Adipocyte (in vitro differentiated cells): ENCODE measurements at regions not wholly inside any gene's neighbourhood (a gene's known extent, or its start where the extent isn't known, plus 50 kb on each side); places are given as distances from the start of the nearest gene placed in this dataset.

Experiments
- DNase-seq: peaks from one replicate; pipeline ENCODE4 v3.0.0-alpha.2; 2015; ENCODE audit warnings: low read depth
- H3K27me3 ChIP-seq: replicated peaks from 2 replicates; pipeline ENCODE4 v1.7.0; 2013; ENCODE audit warnings: mild to moderate bottlenecking, low read length, moderate library complexity; ENCODE audit not compliant: control insufficient read depth, insufficient read depth
- H3K36me3 ChIP-seq: 2 replicates; pipeline ENCODE4 v1.7.0; 2013; ENCODE audit warnings: low read length, mild to moderate bottlenecking, moderate library complexity; ENCODE audit not compliant: control insufficient read depth, insufficient read depth, severe bottlenecking
- H3K4me1 ChIP-seq: 2 replicates; pipeline ENCODE4 v1.7.0; 2013; ENCODE audit warnings: mild to moderate bottlenecking, low read length, moderate library complexity; ENCODE audit not compliant: control insufficient read depth, insufficient read depth
- H3K4me3 ChIP-seq: 2 replicates; pipeline ENCODE4 v1.7.0; 2013; ENCODE audit warnings: mild to moderate bottlenecking, low read length, moderate library complexity
- H3K9ac ChIP-seq: 2 replicates; pipeline ENCODE4 v1.7.0; 2013; ENCODE audit warnings: mild to moderate bottlenecking, low read length, moderate library complexity
- H3K9me3 ChIP-seq: 2 replicates; pipeline ENCODE4 v1.7.0; 2013; ENCODE audit warnings: mild to moderate bottlenecking, low read length, moderate library complexity; ENCODE audit not compliant: control insufficient read depth

DNA sequence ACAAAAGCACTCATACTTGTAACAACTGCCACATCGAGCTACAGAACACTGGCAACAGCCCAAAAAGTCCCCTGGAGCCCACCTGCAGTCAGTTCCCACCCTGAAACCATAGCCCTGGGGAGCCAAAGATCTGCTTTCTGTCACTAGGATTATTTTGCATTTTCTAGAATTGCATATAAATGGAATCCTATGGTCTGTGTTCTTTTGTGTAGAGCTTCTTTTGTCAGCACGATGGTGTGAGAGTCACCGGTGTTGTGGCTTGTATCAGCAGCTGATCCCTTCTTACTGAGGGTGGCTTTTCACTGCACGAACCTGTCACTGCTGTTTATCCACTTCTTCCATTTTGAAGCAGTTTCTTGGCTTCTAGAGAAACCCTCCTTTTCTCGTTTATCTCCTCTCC is 60.1 kb upstream of the PRR23E start:
- no peak for DNase-seq
- no peak overlapping the region for H3K9ac ChIP-seq
- H3K9me3 ChIP-seq, result no peaks in the 10 kb centered on the region
- H3K4me3 ChIP-seq, result no peak overlapping the region
- H3K27me3 ChIP-seq, result peaks cover 55% of the 10 kb centered on the region
- no peaks in the 10 kb centered on the region for H3K36me3 ChIP-seq
- peaks cover 7% of the 10 kb centered on the region for H3K4me1 ChIP-seq

DNA sequence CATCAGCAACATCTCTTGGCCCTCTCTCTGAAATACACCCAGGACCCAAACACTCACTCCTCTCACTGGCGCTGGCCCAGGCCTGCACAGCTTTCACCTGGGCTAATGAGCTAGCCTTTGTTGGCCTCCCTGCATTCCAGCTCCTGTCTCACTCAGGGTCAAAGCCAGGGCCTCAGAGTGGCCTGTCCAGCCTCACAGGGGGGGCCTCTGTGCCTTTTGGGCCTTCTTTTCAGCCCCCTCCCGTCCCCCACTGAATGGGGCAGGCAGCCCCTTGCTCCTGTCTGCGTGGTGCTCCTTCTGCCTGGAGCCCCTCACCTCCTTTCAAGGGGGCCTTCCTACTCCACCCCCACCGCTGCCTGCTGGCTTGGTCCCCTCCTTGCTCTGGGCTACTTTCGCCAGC is 59.0 kb upstream of the PRR23E start:
- Histone ChIP-seq H3K27me3 (peaks cover 62% of the 10 kb centered on the region), H3K4me3 (no peak overlapping the region), H3K4me1 (peaks cover 7% of the 10 kb centered on the region), H3K36me3 (no peaks in the 10 kb centered on the region), H3K9me3 (no peaks in the 10 kb centered on the region), H3K9ac (no peak overlapping the region)
- no peak for DNase-seq

DNA sequence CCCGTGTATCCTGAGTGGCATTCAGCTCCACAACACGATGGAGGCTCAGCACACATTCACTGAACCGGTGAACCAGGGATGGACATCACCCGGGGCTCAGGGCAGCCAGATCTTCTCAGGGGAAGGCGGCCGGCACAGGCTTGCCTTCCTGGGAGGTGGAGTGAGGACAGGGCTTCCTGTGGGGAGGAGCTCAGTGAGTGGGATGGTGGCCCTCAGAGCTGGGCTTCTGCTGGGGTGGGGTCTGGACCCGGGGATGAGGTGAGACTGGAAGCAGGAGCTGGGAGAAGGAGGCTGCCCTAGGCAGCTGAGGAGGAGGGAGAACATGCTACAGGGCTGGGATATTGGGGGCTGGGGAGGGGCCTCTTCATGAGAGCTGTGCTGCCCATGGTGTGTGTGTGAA is 58.5 kb upstream of the PRR23E start:
- Histone ChIP-seq H3K36me3 (no peaks in the 10 kb centered on the region), H3K27me3 (peaks cover 62% of the 10 kb centered on the region), H3K4me3 (no peak overlapping the region), H3K9ac (no peak overlapping the region), H3K9me3 (no peaks in the 10 kb centered on the region), H3K4me1 (peaks cover 7% of the 10 kb centered on the region)
- DNase-seq, result no peak

DNA sequence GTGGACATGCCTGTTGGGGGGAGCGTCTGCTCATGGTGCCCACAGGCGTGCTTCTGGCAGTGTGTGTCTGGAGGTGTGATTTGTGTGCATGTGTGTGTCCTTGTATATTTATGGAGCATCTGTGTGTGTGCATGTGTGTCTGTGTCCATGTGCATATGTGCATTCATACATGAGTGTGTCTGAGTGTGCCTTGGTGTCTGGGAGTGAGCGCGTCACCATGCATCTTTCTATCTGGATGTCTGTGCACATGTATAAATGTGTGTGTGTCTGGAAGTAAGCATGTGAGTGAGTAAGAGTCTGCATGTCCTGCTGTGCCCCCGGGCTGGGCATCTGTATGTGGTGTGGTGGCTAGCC is 58.1 kb upstream of the PRR23E start:
- no peaks in the 10 kb centered on the region for H3K9me3 ChIP-seq
- H3K36me3 ChIP-seq, result no peaks in the 10 kb centered on the region
- no peak for DNase-seq
- H3K4me1 ChIP-seq, result peaks cover 7% of the 10 kb centered on the region
- no peak overlapping the region for H3K9ac ChIP-seq
- peak overlapping the region; percentile 40 for H3K4me3 ChIP-seq
- peaks cover 63% of the 10 kb centered on the region for H3K27me3 ChIP-seq

DNA sequence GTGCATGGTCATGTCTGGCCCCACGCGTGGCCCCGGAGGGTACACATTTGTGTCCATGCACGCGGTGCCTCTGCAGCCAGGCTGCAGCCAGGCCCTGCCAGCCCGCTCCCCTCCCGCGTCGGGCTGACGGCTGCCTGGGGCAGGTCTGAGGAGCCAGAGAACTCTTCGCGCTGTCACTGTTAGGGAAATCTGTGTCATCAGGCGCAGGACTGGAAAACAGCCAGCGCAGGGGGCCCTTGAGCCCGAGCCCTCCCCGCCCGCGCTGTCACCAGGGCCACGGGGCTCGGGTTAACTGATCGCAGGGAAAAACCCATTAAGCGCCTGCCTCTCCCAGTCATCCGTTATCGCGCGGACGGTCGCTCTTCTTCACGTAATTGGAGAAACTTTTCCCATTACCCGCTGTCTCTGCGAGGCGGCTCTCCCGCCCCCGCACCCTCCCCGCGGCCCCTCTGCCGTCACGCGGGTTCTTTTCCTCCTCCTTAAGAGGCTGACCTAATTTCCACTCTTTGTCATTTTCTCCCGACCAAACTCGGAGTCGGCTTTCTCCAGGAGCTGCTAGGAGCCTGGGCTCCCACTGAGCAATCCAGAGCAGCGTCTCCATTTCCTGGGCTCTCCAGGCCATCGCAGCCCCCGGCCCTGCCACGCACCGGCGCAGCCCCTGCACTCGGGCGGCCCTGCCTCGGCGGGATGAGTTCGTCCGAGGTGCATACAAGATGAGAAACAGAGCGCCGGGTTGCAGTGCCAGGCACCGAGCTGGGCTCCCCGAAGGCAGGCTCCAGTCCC is 57.5 kb upstream of the PRR23E start:
- H3K9ac ChIP-seq, result no peak overlapping the region
- H3K36me3 ChIP-seq, result no peaks in the 10 kb centered on the region
- DNase-seq, result peak; percentile 63
- peak overlapping the region; percentile 40 for H3K4me3 ChIP-seq
- H3K9me3 ChIP-seq, result no peaks in the 10 kb centered on the region
- H3K27me3 ChIP-seq, result peaks cover 66% of the 10 kb centered on the region
- H3K4me1 ChIP-seq, result peaks cover 7% of the 10 kb centered on the region

DNA sequence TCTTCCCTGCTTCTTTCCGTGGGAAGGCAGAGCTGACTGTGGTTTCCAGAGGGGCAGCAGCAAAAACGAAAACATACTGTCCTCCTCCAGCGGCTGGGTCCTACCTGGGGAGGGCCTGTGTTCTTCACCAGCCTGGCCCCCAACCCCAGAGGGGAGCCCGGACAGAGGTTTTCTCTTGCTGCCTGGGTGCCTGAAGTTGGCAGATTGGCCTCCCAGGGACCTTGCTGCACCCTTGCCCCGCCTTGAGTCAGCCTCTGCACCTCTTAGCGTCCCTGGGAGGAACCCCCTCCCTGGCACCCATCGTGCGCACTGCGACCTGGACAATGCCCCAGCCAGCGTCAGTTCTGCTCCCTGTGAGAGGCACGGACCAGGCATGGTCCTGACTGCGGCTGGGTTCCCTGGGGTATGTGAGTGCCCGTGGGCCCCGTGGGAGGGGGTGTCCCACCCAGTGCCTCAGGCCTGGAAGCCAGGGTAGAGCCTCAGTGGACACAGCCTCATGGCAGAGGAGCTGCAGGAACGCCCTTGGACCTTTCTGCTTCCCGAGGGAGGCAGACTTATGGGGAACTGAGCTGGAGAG is 56.8 kb upstream of the PRR23E start:
- peaks cover 65% of the 10 kb centered on the region for H3K27me3 ChIP-seq
- no peak for DNase-seq
- H3K9me3 ChIP-seq, result no peaks in the 10 kb centered on the region
- H3K36me3 ChIP-seq, result no peaks in the 10 kb centered on the region
- H3K4me1 ChIP-seq, result peaks cover 7% of the 10 kb centered on the region
- no peak overlapping the region for H3K9ac ChIP-seq
- no peak overlapping the region for H3K4me3 ChIP-seq

DNA sequence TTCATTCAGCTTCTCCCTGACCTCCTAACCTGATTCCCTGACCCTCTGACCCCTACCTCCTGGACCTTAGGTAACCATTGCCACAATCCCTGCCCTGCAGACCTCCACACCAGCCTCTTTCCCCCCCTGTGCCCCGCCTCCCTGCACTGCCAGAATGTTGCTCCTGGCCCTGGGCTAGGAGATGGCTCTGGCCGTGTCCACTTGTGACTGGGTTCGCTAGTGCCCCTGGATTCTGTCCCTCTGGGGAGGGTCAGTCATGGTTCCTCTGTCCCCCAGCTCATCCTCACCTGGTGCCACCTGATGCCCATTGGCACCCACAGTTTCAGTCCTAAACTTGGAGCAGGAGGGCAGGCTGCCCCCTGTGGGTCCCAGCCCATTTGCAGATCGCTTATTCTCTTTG is 56.2 kb upstream of the PRR23E start:
- H3K4me1 ChIP-seq, result peaks cover 7% of the 10 kb centered on the region
- peaks cover 59% of the 10 kb centered on the region for H3K27me3 ChIP-seq
- DNase-seq, result no peak
- H3K9ac ChIP-seq, result no peak overlapping the region
- H3K9me3 ChIP-seq, result no peaks in the 10 kb centered on the region
- H3K36me3 ChIP-seq, result no peaks in the 10 kb centered on the region
- no peak overlapping the region for H3K4me3 ChIP-seq

DNA sequence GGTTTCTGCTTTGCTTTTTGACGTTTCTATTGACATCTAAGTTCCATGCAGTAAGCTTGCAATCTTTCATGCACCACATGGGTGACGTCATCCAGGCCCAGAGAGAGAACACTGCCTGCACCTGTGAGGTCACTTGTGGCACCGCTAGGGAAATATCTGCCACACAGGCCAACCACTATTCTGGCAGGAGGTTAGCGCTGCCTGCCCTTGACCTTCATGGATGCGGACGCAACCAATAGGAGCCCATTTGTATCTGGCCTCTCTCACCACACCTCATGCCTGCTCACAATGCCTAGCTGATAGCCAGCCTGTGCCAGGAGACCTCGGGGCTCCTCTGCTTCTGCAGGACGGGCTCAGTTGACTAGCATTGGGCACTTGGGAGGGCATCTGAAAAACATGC is 55.8 kb upstream of the PRR23E start:
- peaks cover 7% of the 10 kb centered on the region for H3K4me1 ChIP-seq
- no peak overlapping the region for H3K4me3 ChIP-seq
- no peaks in the 10 kb centered on the region for H3K36me3 ChIP-seq
- H3K9ac ChIP-seq, result no peak overlapping the region
- no peaks in the 10 kb centered on the region for H3K9me3 ChIP-seq
- peaks cover 55% of the 10 kb centered on the region for H3K27me3 ChIP-seq
- DNase-seq, result peak; percentile 2

DNA sequence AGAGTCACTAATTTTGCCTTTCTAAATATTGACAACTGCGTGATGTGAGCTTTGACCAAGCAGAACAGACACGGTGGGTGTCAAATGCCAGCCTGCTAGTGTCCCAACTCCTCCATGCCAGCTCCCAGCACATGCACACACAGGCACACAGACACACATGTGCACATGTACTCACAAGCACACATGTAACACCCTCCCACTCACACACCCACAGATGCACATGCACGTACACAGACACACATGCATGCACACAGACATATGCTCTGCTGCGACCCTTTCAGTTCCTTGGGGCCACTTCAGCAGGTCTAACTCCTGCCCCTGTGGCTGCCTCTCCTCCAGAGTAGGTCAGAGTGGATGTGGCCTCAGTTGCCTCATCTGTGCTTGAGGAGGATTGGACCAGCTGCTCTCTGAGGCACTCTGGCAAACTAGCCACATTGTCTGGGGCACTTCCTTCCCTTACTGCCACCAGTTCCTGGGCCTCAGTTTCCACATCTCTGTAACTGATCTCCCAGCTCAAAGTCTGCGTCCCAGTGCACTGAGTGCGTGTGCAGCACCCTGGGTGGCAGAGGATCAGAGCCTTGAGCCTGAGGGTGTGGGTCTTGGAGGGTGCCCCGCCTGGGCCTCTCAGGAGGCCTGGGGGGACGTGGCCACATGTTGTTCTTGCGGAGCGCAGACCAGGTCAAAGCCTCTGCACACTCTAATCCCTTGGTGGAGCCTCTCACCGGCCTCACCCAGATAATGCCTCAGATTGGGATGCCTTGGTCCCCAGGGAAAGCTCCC is 55.0 kb upstream of the PRR23E start:
- Histone ChIP-seq H3K27me3 (peaks cover 47% of the 10 kb centered on the region), H3K9ac (no peak overlapping the region), H3K9me3 (peaks cover under 1% of the 10 kb centered on the region), H3K36me3 (no peaks in the 10 kb centered on the region), H3K4me1 (peaks cover 7% of the 10 kb centered on the region), H3K4me3 (no peak overlapping the region)
- no peak for DNase-seq

DNA sequence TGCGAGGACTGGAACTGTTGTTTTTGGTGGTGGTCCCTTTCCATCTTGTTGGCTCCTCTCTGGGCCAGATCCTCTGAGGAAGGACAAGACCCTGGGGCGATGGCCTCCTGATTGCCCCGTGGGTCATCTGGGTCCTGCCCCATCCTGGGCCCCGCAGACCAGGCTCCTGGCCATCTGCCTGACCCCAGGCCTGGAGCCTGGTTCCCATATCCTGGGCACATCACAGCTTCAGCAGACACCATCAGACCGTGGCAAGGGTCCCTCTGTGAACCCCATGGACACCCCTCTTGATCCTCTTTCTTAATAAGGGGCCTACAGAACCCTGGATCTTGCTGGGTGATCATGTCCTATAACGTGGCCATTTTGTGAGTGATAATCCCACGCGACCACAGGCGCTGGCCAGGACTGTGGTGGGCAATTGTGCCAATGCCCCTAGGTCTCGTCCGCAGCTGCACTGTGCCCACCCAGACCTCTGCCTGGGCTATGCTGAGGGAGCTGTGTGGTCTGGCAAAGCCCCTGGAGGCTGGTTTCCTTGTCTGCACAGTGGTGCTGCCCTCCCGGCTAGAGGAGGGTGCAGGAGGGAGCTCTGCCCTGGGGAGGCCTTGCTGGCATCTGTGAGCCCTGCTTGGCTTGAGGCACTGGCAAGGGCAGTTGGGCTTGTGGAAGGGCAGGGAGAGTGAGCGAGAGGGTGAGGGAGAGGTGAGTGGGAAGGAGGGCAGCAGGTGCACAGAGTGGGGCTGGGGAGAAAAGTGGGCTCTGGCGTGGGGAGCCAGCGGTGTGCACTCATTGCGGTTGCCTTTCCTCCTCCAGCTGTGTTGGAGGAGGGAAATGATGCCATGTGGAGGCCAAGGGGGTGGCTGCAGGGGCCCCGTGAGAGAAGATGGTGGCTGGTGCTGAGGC is 53.1 kb upstream of the PRR23E start:
- DNase-seq, result no peak
- Histone ChIP-seq H3K9ac (no peak overlapping the region), H3K4me1 (peaks cover 4% of the 10 kb centered on the region), H3K27me3 (peaks cover 37% of the 10 kb centered on the region), H3K9me3 (peaks cover 7% of the 10 kb centered on the region), H3K36me3 (no peaks in the 10 kb centered on the region), H3K4me3 (no peak overlapping the region)
